Cardiac fibroblast (primary cell): ENCODE measurements at regions not wholly inside any gene's neighbourhood (a gene's known extent, or its start where the extent isn't known, plus 50 kb on each side); places are given as distances from the start of the nearest gene placed in this dataset.

Source experiments
- DNase-seq, 2 donors: peaks; one replicate each; pipeline versions ENCODE4 v3.0.0 to v3.0.0-alpha.2; 2010; ENCODE audit warnings: low read depth in 2 of 2
- H3K4me3 ChIP-seq, 2 donors: replicated peaks in 1 of 2; 1 replicate in 1 of 2; 2 replicates in 1 of 2; pipeline ENCODE4 v1.5.1; 2011; ENCODE audit warnings: low read depth in 2 of 2, low read length in 2 of 2, mild to moderate bottlenecking in 2 of 2, moderate library complexity in 1 of 2
- TF ChIP-seq, protein P1 (sequence below): IDR thresholded peaks from one replicate; pipeline ENCODE4 v1.5.1; 2011; ENCODE audit warnings: low read depth, mild to moderate bottlenecking, low read length, inconsistent platforms

- H3K4me3 ChIP-seq = no peak overlapping the region
- TF ChIP-seq, protein P1, sequence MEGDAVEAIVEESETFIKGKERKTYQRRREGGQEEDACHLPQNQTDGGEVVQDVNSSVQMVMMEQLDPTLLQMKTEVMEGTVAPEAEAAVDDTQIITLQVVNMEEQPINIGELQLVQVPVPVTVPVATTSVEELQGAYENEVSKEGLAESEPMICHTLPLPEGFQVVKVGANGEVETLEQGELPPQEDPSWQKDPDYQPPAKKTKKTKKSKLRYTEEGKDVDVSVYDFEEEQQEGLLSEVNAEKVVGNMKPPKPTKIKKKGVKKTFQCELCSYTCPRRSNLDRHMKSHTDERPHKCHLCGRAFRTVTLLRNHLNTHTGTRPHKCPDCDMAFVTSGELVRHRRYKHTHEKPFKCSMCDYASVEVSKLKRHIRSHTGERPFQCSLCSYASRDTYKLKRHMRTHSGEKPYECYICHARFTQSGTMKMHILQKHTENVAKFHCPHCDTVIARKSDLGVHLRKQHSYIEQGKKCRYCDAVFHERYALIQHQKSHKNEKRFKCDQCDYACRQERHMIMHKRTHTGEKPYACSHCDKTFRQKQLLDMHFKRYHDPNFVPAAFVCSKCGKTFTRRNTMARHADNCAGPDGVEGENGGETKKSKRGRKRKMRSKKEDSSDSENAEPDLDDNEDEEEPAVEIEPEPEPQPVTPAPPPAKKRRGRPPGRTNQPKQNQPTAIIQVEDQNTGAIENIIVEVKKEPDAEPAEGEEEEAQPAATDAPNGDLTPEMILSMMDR = no peak
- no peak for DNase-seq
Observed at GRCh38 chr10:109430799-109431198, 492.5 kb downstream of the XPNPEP1 start.

GRCh38 chr10:109430043-109430760 lies 493.1 kb downstream of the XPNPEP1 start:
- TF ChIP-seq, protein P1 = no peak
- no peak overlapping the region for H3K4me3 ChIP-seq
- peak; percentile 8 to 54 for DNase-seq

GRCh38 chr10:109428775-109429491 lies 494.4 kb downstream of the XPNPEP1 start:
- no peak for DNase-seq
- no peak overlapping the region for H3K4me3 ChIP-seq
- TF ChIP-seq, protein P1 = no peak

GRCh38 chr10:109427411-109427810 lies 495.9 kb downstream of the XPNPEP1 start:
- DNase-seq = peak in 1 of 2 donors; percentile 14
- TF ChIP-seq, protein P1 = no peak
- no peak overlapping the region for H3K4me3 ChIP-seq

DNA sequence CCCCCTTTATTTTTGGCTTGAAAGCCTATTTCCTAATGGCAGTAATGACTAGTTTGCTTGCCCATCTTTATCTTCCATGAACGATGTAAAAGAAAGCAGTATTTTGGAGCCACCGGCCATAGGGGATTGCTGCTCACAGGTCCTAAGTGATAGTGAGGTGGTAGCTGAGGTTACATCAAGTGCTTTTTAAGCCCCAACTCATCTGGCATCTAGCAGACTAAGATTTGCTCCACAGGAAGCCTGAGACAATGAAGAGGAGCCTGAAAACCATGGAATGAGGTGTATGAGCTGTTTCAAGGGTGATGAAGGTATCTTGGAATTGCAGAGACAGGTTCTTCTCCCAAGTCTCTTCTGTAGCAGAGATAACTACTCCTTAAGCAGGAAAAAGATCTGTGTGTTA lies 496.3 kb downstream of the XPNPEP1 start:
- TF ChIP-seq, protein P1 = no peak
- DNase-seq = no peak
- no peak overlapping the region for H3K4me3 ChIP-seq

DNA sequence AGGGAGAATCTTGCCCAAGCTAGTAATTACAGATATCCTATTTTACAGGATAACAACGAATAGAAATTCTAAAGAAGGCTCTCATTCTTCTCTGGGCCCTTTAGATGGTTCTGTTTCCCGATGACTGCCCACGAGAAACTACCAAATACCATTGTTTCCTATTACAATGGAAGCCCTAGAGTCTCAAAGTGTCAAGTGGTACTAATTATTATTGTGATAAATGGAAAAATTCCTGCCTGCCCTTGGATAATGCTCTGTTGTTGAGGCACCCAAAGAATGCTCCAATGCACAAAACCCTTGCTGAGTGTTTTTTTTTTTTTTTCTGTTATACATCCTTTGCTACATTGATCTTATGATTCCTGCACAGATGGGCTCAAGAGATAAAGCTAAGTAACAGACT lies 504.5 kb downstream of the XPNPEP1 start:
- no peak for DNase-seq
- H3K4me3 ChIP-seq = no peak overlapping the region
- TF ChIP-seq, protein P1 = no peak
